Mesendoderm (in vitro differentiated cells): ENCODE measurements at regions not wholly inside any gene's neighbourhood (a gene's known extent, or its start where the extent isn't known, plus 50 kb on each side); places are given as distances from the start of the nearest gene placed in this dataset.

Experiments used
- DNase-seq: peaks from one replicate; pipeline ENCODE4 v3.0.0; 2013
- H2AK5ac ChIP-seq: 2 replicates; pipeline ENCODE4 v1.6.1; 2013; ENCODE audit warnings: low read length, inconsistent platforms
- H2BK120ac ChIP-seq: 2 replicates; pipeline ENCODE4 v1.6.1; 2013; ENCODE audit warnings: low read depth, mild to moderate bottlenecking, low read length, moderate library complexity, mixed read lengths
- H2BK15ac ChIP-seq: replicated peaks from 2 replicates; pipeline ENCODE4 v1.6.1; 2013; ENCODE audit warnings: low read depth, mild to moderate bottlenecking, moderate library complexity
- H2BK5ac ChIP-seq: 2 replicates; pipeline ENCODE4 v1.6.1; 2013; ENCODE audit warnings: low read length, inconsistent platforms
- H3K18ac ChIP-seq: 2 replicates; pipeline ENCODE4 v1.6.1; 2013; ENCODE audit warnings: mild to moderate bottlenecking, low read length, mixed read lengths
- H3K23ac ChIP-seq: one replicate; pipeline ENCODE4 v1.6.1; 2013; ENCODE audit warnings: low read length
- H3K27ac ChIP-seq: 2 replicates; pipeline ENCODE4 v1.5.1; 2013; ENCODE audit warnings: low read depth, mild to moderate bottlenecking, inconsistent platforms, low read length, moderate library complexity
- H3K27me3 ChIP-seq: 2 replicates; pipeline ENCODE4 v1.6.1; 2013; ENCODE audit warnings: low read length, control low read depth, mild to moderate bottlenecking, inconsistent platforms; ENCODE audit not compliant: insufficient read depth, poor library complexity
- H3K36me3 ChIP-seq: 2 replicates; pipeline ENCODE4 v1.6.1; 2013; ENCODE audit warnings: low read length, inconsistent platforms; ENCODE audit not compliant: control insufficient read depth, insufficient read depth
- H3K4ac ChIP-seq: one replicate; pipeline ENCODE4 v1.6.1; 2013; ENCODE audit warnings: low read depth, mild to moderate bottlenecking, low read length, moderate library complexity
- H3K4me1 ChIP-seq: 2 replicates; pipeline ENCODE4 v1.6.1; 2013; ENCODE audit warnings: low read depth, low read length, inconsistent platforms; ENCODE audit not compliant: control insufficient read depth
- H3K4me2 ChIP-seq: 2 replicates; pipeline ENCODE4 v1.6.1; 2013; ENCODE audit warnings: low read length
- H3K4me3 ChIP-seq: 2 replicates; pipeline ENCODE4 v1.5.1; 2013; ENCODE audit warnings: mild to moderate bottlenecking, low read length
- H3K56ac ChIP-seq: one replicate; pipeline ENCODE4 v1.6.1; 2013; ENCODE audit warnings: low read length
- H3K79me1 ChIP-seq: 2 replicates; pipeline ENCODE4 v1.6.1; 2013; ENCODE audit warnings: low read length, inconsistent platforms
- H3K79me2 ChIP-seq: 2 replicates; pipeline ENCODE4 v1.6.1; 2013; ENCODE audit warnings: mild to moderate bottlenecking, low read length; ENCODE audit not compliant: control insufficient read depth, insufficient read depth
- H3K9ac ChIP-seq: 2 replicates; pipeline ENCODE4 v1.6.1; 2013; ENCODE audit warnings: low read length, inconsistent platforms
- H4K5ac ChIP-seq: one replicate; pipeline ENCODE4 v1.6.1; 2013; ENCODE audit warnings: low read length
- H4K8ac ChIP-seq: one replicate; pipeline ENCODE4 v1.6.1; 2013; ENCODE audit warnings: low read depth, mild to moderate bottlenecking, control low read depth, low read length, moderate library complexity
- WGBS: extraction: QIAGEN DNeasy Blood & Tissue Kit; methylation state at CpG from one replicate; pipeline ENCODE4 v1.1.7; 2013; ENCODE audit warnings: low lambda C conversion rate, missing lambda C conversion rate; ENCODE audit not compliant: insufficient coverage; ENCODE audit errors: extremely low coverage; 5-methylcytosine and 5-hydroxymethylcytosine counted together

GRCh38 chr5:8491254-8491653 is 622.3 kb downstream of the MTRR start:
- peak; percentile 48 for DNase-seq
- H3K18ac ChIP-seq: no peak overlapping the region
- no peaks in the 10 kb centered on the region for H3K79me1 ChIP-seq
- H2AK5ac ChIP-seq: no peak overlapping the region
- H3K27me3 ChIP-seq: no peaks in the 10 kb centered on the region
- no peak overlapping the region for H4K8ac ChIP-seq
- no peak overlapping the region for H3K4me2 ChIP-seq
- no peak overlapping the region for H3K23ac ChIP-seq
- H2BK120ac ChIP-seq: no peak overlapping the region
- H2BK5ac ChIP-seq: no peak overlapping the region
- no peaks in the 10 kb centered on the region for H3K36me3 ChIP-seq
- no peak overlapping the region for H3K27ac ChIP-seq
- H3K4ac ChIP-seq: no peak overlapping the region
- no peak overlapping the region for H3K56ac ChIP-seq
- H3K79me2 ChIP-seq: no peaks in the 10 kb centered on the region
- H3K4me1 ChIP-seq: no peaks in the 10 kb centered on the region
- H3K9ac ChIP-seq: no peak overlapping the region
- H3K4me3 ChIP-seq: no peak overlapping the region
- no peak overlapping the region for H2BK15ac ChIP-seq
- H4K5ac ChIP-seq: no peak overlapping the region

- no peaks in the 10 kb centered on the region for H3K4me1 ChIP-seq
- H3K79me2 ChIP-seq: no peaks in the 10 kb centered on the region
- H3K56ac ChIP-seq: no peak overlapping the region
- no peak overlapping the region for H3K4me2 ChIP-seq
- H4K5ac ChIP-seq: no peak overlapping the region
- H2AK5ac ChIP-seq: no peak overlapping the region
- H2BK120ac ChIP-seq: no peak overlapping the region
- H3K18ac ChIP-seq: no peak overlapping the region
- H3K4ac ChIP-seq: no peak overlapping the region
- no peaks in the 10 kb centered on the region for H3K27me3 ChIP-seq
- H3K36me3 ChIP-seq: no peaks in the 10 kb centered on the region
- no peak overlapping the region for H3K4me3 ChIP-seq
- no peak overlapping the region for H2BK15ac ChIP-seq
- no peak overlapping the region for H3K23ac ChIP-seq
- no peak overlapping the region for H2BK5ac ChIP-seq
- H3K27ac ChIP-seq: no peak overlapping the region
- no peak overlapping the region for H4K8ac ChIP-seq
- H3K79me1 ChIP-seq: no peaks in the 10 kb centered on the region
- DNase-seq: no peak
- no peak overlapping the region for H3K9ac ChIP-seq
These were observed 624.2 kb downstream of the MTRR start for GRCh38 chr5:8493176-8493575.

DNA sequence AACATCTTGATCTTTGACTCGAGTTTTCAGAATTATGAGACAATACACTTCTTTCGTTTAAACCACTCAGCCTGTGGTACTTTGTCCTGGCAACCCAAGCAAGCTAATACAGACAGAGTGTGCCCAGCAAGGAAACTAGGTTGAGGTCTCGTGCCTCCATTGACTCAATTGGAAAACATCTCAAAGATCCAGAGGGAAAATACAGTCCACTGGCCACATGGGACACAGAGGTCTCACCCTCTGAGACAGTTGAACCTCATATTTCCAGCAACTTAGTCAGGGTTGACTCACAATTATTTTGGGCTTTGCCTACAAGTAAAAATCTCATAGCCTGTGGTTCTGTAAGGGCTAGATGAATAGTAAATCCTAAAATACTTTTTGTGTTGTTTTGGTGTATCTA is 631.5 kb downstream of the MTRR start:
- no peaks in the 10 kb centered on the region for H3K79me2 ChIP-seq
- no peak overlapping the region for H3K56ac ChIP-seq
- H3K36me3 ChIP-seq: no peaks in the 10 kb centered on the region
- no peaks in the 10 kb centered on the region for H3K27me3 ChIP-seq
- no peak for DNase-seq
- H4K5ac ChIP-seq: no peak overlapping the region
- H3K23ac ChIP-seq: no peak overlapping the region
- H3K4me3 ChIP-seq: no peak overlapping the region
- no peak overlapping the region for H2AK5ac ChIP-seq
- WGBS: no CpG with 5 or more reads among the region's 3 CpGs
- H2BK120ac ChIP-seq: no peak overlapping the region
- H3K9ac ChIP-seq: no peak overlapping the region
- H3K79me1 ChIP-seq: no peaks in the 10 kb centered on the region
- H3K27ac ChIP-seq: no peak overlapping the region
- no peak overlapping the region for H3K4ac ChIP-seq
- H2BK5ac ChIP-seq: no peak overlapping the region
- no peak overlapping the region for H3K18ac ChIP-seq
- peaks cover 4% of the 10 kb centered on the region for H3K4me1 ChIP-seq
- no peak overlapping the region for H2BK15ac ChIP-seq
- no peak overlapping the region for H3K4me2 ChIP-seq
- no peak overlapping the region for H4K8ac ChIP-seq

DNA sequence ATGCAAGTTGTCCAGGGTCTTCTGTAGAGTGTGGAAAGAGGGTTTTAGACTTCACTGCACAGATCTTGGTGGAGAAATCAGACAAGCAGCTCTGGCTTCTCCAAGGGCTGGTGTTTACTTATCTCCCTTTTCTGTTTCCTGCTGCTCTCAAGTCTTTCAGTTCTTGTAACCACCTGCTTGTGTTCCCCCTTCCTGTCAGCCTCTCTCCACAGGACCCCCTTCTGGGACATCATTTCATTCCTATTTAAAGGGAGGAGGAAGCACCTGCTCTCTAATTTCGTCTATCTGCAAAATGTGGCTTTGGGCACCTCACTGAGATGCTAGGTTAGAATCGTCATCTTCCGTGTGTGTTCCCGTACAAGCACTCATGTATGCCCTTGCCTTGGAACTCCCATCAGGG is 636.2 kb downstream of the MTRR start:
- H3K4ac ChIP-seq: no peak overlapping the region
- H3K18ac ChIP-seq: no peak overlapping the region
- H3K4me3 ChIP-seq: no peak overlapping the region
- no peaks in the 10 kb centered on the region for H3K27me3 ChIP-seq
- no peak overlapping the region for H4K8ac ChIP-seq
- H3K23ac ChIP-seq: no peak overlapping the region
- H3K56ac ChIP-seq: no peak overlapping the region
- no CpG with 5 or more reads among the region's 4 CpGs for WGBS
- no peak overlapping the region for H2BK5ac ChIP-seq
- no peak overlapping the region for H3K27ac ChIP-seq
- peaks cover 4% of the 10 kb centered on the region for H3K4me1 ChIP-seq
- no peak overlapping the region for H2AK5ac ChIP-seq
- H2BK15ac ChIP-seq: no peak overlapping the region
- no peaks in the 10 kb centered on the region for H3K79me1 ChIP-seq
- no peaks in the 10 kb centered on the region for H3K79me2 ChIP-seq
- H4K5ac ChIP-seq: no peak overlapping the region
- H3K4me2 ChIP-seq: no peak overlapping the region
- no peaks in the 10 kb centered on the region for H3K36me3 ChIP-seq
- no peak overlapping the region for H3K9ac ChIP-seq
- H2BK120ac ChIP-seq: no peak overlapping the region
- no peak for DNase-seq

- Histone ChIP-seq H4K8ac (no peak overlapping the region), H4K5ac (no peak overlapping the region), H2BK15ac (no peak overlapping the region), H2AK5ac (no peak overlapping the region), H3K27ac (no peak overlapping the region), H3K4me2 (no peak overlapping the region), H2BK120ac (no peak overlapping the region), H3K4ac (no peak overlapping the region), H3K56ac (no peak overlapping the region), H3K36me3 (no peaks in the 10 kb centered on the region), H3K23ac (no peak overlapping the region), H3K79me1 (no peaks in the 10 kb centered on the region), H2BK5ac (no peak overlapping the region), H3K4me1 (peaks cover 4% of the 10 kb centered on the region), H3K4me3 (no peak overlapping the region), H3K79me2 (no peaks in the 10 kb centered on the region), H3K18ac (no peak overlapping the region), H3K27me3 (no peaks in the 10 kb centered on the region), H3K9ac (no peak overlapping the region)
- no peak for DNase-seq
These were observed 639.3 kb downstream of the MTRR start for GRCh38 chr5:8508231-8508630.

DNA sequence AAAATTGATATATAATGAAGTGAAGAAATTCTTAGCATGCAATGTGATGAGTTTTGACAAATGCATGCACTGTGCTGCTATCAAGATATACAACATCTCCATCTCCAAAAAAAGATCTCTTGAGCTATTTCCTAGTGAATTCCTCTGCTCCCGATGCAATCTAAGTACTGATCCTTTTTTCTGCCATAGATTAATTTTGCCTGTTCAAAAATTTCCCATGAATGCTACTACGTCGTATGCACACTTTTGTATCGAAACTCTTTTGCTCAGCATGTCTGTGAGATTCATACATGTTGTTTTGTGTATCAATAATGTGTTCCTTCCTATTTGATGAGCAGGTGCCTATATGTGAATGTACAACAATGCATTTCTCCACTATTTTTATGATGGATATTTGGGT is 647.4 kb downstream of the MTRR start:
- H3K27ac ChIP-seq: no peak overlapping the region
- H4K5ac ChIP-seq: no peak overlapping the region
- no peak overlapping the region for H3K4ac ChIP-seq
- H3K4me3 ChIP-seq: no peak overlapping the region
- no peak overlapping the region for H2AK5ac ChIP-seq
- WGBS: no CpG with 5 or more reads among the region's 4 CpGs
- H3K18ac ChIP-seq: no peak overlapping the region
- H3K9ac ChIP-seq: no peak overlapping the region
- no peaks in the 10 kb centered on the region for H3K36me3 ChIP-seq
- no peaks in the 10 kb centered on the region for H3K79me2 ChIP-seq
- H3K56ac ChIP-seq: no peak overlapping the region
- no peak overlapping the region for H3K23ac ChIP-seq
- no peaks in the 10 kb centered on the region for H3K4me1 ChIP-seq
- no peak for DNase-seq
- no peaks in the 10 kb centered on the region for H3K27me3 ChIP-seq
- no peaks in the 10 kb centered on the region for H3K79me1 ChIP-seq
- no peak overlapping the region for H3K4me2 ChIP-seq
- no peak overlapping the region for H4K8ac ChIP-seq
- H2BK5ac ChIP-seq: no peak overlapping the region
- no peak overlapping the region for H2BK15ac ChIP-seq
- no peak overlapping the region for H2BK120ac ChIP-seq
